DND-41 (cell line): ENCODE measurements at regions not wholly inside any gene's neighbourhood (a gene's known extent, or its start where the extent isn't known, plus 50 kb on each side); places are given as distances from the start of the nearest gene placed in this dataset.

ENCODE experiments used
- ATAC-seq: fragments of 200-7000 bp; cut with Tn5 transposase; 3 replicates; pipeline ENCODE4 v1.9.1; 2021; ENCODE audit warnings: low read depth; ENCODE audit not compliant: insufficient read depth
- DNase-seq: peaks from one replicate; pipeline ENCODE4 v3.0.0-alpha.2; 2020
- H2AFZ ChIP-seq: 2 replicates; pipeline ENCODE4 v1.6.0; 2012; ENCODE audit warnings: low read depth, low read length
- H3K27ac ChIP-seq: 2 replicates; pipeline ENCODE4 v1.5.1; 2012; ENCODE audit warnings: low read length, inconsistent platforms
- H3K27me3 ChIP-seq: fragments of 200-600 bp; sonication (generic); 2 replicates; pipeline ENCODE4 v1.6.0; 2012; ENCODE audit warnings: low read length, mild to moderate bottlenecking, inconsistent platforms; ENCODE audit not compliant: insufficient read depth, poor library complexity
- H3K36me3 ChIP-seq: 2 replicates; pipeline ENCODE4 v1.5.1; 2012; ENCODE audit warnings: low read length, inconsistent platforms; ENCODE audit not compliant: insufficient read depth
- H3K4me1 ChIP-seq: 2 replicates; pipeline ENCODE4 v1.5.1; 2012; ENCODE audit warnings: mild to moderate bottlenecking, low read length; ENCODE audit not compliant: insufficient read depth
- H3K4me2 ChIP-seq: 2 replicates; pipeline ENCODE4 v1.6.0; 2012; ENCODE audit warnings: mild to moderate bottlenecking, moderate library complexity, low read length, inconsistent platforms; ENCODE audit not compliant: insufficient read depth
- H3K4me3 ChIP-seq, 2 experiments: fragments of 200-600 bp in 1 of 2; shearing (Covaris generic) in 1 of 2; 2 replicates each; pipeline ENCODE4 v1.5.1; 2012 to 2016; ENCODE audit warnings: inconsistent platforms in 2 of 2, low read length in 2 of 2, mild to moderate bottlenecking in 2 of 2, low read depth in 1 of 2, moderate library complexity in 1 of 2
- H3K79me2 ChIP-seq: 2 replicates; pipeline ENCODE4 v1.6.0; 2012; ENCODE audit warnings: low read length, inconsistent platforms; ENCODE audit not compliant: insufficient read depth
- H3K9ac ChIP-seq: 2 replicates; pipeline ENCODE4 v1.6.0; 2012; ENCODE audit warnings: low read depth, mild to moderate bottlenecking, inconsistent platforms, low read length, moderate library complexity
- H3K9me3 ChIP-seq: 2 replicates; pipeline ENCODE4 v1.5.1; 2012; ENCODE audit warnings: low read length, moderate library complexity, mild to moderate bottlenecking, inconsistent platforms; ENCODE audit not compliant: insufficient read depth, severe bottlenecking
- H4K20me1 ChIP-seq: 2 replicates; pipeline ENCODE4 v1.6.0; 2012; ENCODE audit warnings: low read length; ENCODE audit not compliant: insufficient read depth
- EZH2 ChIP-seq: IDR thresholded peaks from 3 replicates; pipeline ENCODE4 v1.6.1; 2012; ENCODE audit warnings: borderline replicate concordance, low read depth, mild to moderate bottlenecking, moderate library complexity, low read length, inconsistent platforms; ENCODE audit not compliant: severe bottlenecking
- TF ChIP-seq, protein P1 (sequence below): IDR thresholded peaks from 2 replicates; pipeline ENCODE4 v1.5.1; 2012; ENCODE audit warnings: borderline replicate concordance, low read length, moderate library complexity, mild to moderate bottlenecking; ENCODE audit not compliant: poor library complexity, severe bottlenecking; ENCODE audit errors: extremely low read depth

DNA sequence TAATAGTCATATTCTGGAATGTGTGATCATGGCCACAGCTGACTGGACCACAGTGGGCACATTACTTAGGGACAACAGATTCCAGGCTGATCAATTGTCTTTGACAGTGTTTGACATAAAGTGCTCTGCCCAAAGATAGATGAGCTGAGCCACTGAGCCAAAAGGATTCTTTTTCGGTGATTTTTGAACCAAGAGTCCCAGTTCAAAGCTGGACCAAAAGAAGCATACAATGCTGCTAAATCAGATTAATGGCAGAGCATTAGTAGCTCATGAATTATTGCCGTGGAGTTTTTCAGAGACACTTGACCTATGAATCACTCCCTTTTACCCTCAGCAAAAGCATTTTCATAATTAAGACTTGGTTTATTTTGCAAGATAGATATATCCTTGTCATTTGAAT is 160.6 kb downstream of the IZUMO3 start:
- no peaks in the 10 kb centered on the region for H3K36me3 ChIP-seq
- DNase-seq (no peak), ATAC-seq (no peak)
- no peak overlapping the region for H3K4me2 ChIP-seq
- H3K4me1 ChIP-seq = no peaks in the 10 kb centered on the region
- H2AFZ ChIP-seq = no peak overlapping the region
- no peaks in the 10 kb centered on the region for H3K79me2 ChIP-seq
- no peak overlapping the region for H3K9ac ChIP-seq
- no peak for TF ChIP-seq EZH2
- TF ChIP-seq, protein P1, sequence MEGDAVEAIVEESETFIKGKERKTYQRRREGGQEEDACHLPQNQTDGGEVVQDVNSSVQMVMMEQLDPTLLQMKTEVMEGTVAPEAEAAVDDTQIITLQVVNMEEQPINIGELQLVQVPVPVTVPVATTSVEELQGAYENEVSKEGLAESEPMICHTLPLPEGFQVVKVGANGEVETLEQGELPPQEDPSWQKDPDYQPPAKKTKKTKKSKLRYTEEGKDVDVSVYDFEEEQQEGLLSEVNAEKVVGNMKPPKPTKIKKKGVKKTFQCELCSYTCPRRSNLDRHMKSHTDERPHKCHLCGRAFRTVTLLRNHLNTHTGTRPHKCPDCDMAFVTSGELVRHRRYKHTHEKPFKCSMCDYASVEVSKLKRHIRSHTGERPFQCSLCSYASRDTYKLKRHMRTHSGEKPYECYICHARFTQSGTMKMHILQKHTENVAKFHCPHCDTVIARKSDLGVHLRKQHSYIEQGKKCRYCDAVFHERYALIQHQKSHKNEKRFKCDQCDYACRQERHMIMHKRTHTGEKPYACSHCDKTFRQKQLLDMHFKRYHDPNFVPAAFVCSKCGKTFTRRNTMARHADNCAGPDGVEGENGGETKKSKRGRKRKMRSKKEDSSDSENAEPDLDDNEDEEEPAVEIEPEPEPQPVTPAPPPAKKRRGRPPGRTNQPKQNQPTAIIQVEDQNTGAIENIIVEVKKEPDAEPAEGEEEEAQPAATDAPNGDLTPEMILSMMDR = no peak
- no peak overlapping the region for H3K4me3 ChIP-seq
- H3K9me3 ChIP-seq = no peaks in the 10 kb centered on the region
- H3K27me3 ChIP-seq = no peaks in the 10 kb centered on the region
- no peak overlapping the region for H3K27ac ChIP-seq
- H4K20me1 ChIP-seq = no peaks in the 10 kb centered on the region

DNA sequence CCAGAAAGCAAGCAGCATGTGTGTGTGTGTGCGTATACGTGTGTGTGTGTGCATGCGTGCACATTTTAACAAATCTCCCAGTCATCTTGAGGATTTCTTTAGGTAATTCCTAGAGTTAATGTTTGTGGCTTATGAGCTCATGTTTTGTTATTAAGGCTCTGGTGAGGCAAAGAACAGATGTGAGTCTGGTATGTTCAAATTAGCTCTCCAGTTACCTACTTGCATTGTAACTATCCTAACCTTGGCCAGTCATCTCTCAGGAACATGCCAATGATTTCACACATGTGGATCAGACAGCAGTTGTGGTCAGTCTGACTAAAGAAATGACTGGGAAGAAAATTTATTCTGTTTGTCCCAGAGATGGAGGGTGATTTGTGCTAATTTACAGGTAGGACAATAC is 163.1 kb downstream of the IZUMO3 start:
- DNase-seq = no peak
- H3K79me2 ChIP-seq = no peaks in the 10 kb centered on the region
- no peak overlapping the region for H3K27ac ChIP-seq
- H3K9ac ChIP-seq = no peak overlapping the region
- no peak overlapping the region for H3K4me2 ChIP-seq
- H3K4me3 ChIP-seq = no peak overlapping the region
- H3K9me3 ChIP-seq = no peaks in the 10 kb centered on the region
- no peaks in the 10 kb centered on the region for H3K4me1 ChIP-seq
- no peaks in the 10 kb centered on the region for H3K36me3 ChIP-seq
- no peak for ATAC-seq
- H3K27me3 ChIP-seq = no peaks in the 10 kb centered on the region
- no peak overlapping the region for H2AFZ ChIP-seq
- TF ChIP-seq EZH2 = no peak
- TF ChIP-seq, protein P1 = no peak
- no peaks in the 10 kb centered on the region for H4K20me1 ChIP-seq

DNA sequence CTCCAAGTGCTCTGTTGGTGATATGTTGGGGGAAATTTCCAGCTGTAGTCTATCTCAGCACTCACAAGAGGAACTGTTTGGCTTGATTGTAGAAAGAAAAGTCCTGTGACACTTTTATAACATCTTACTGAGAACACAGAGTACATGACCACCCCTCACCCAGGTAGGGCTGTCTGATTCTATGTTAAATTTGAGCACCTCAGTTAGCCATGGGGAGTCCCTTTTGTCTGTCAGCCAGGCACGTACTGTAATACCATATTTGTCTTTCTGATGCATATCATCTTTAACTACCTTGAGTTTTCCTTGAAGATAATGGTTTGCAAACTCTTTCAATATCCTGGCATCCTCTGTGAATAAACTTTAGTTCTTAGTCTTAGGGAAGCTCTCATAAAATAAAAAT is 164.5 kb downstream of the IZUMO3 start:
- Histone ChIP-seq H2AFZ (no peak overlapping the region), H3K36me3 (no peaks in the 10 kb centered on the region), H3K27ac (no peak overlapping the region), H3K9ac (no peak overlapping the region), H3K9me3 (no peaks in the 10 kb centered on the region), H3K4me3 (no peak overlapping the region), H3K79me2 (no peaks in the 10 kb centered on the region), H3K27me3 (no peaks in the 10 kb centered on the region), H4K20me1 (no peaks in the 10 kb centered on the region), H3K4me2 (no peak overlapping the region), H3K4me1 (no peaks in the 10 kb centered on the region)
- no peak for DNase-seq
- no peak for TF ChIP-seq EZH2
- TF ChIP-seq, protein P1 = no peak
- no peak for ATAC-seq

DNA sequence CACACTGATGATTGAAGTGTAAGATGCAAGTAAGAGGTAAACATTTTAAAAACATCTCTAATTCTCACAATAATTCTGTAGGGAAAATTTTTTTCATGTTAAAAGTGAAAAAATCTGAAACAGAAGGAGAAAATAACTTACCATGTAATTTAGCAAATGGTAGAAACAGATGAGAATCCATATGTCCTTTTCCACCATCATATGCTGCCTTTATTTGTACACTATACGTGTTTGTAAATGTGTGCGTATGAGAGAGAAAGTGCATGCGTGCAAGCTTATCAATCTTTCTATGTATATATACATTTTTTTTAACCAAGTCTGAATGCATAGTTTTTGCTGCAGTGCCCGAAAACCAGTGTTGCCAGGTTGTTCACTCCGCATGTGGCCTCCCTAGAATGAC is 186.7 kb downstream of the IZUMO3 start:
- Histone ChIP-seq H3K27me3 (no peaks in the 10 kb centered on the region), H2AFZ (no peak overlapping the region), H3K27ac (no peak overlapping the region), H3K9me3 (no peaks in the 10 kb centered on the region), H3K4me1 (no peaks in the 10 kb centered on the region), H3K79me2 (no peaks in the 10 kb centered on the region), H3K9ac (no peak overlapping the region), H3K4me3 (no peak overlapping the region), H3K36me3 (no peaks in the 10 kb centered on the region), H4K20me1 (no peaks in the 10 kb centered on the region), H3K4me2 (no peak overlapping the region)
- no peak for DNase-seq
- no peak for TF ChIP-seq EZH2
- TF ChIP-seq, protein P1 = no peak
- no peak for ATAC-seq
